Heart right ventricle (tissue), 16 donors: ENCODE measurements at regions not wholly inside any gene's neighbourhood (a gene's known extent, or its start where the extent isn't known, plus 50 kb on each side); places are given as distances from the start of the nearest gene placed in this dataset.
"Not testable (repeated sequence)": the region's sequence is repeated elsewhere in the genome, so short reads cannot be mapped to it uniquely, and the experiment has no call there.

Experiments used
- ATAC-seq, 8 donors: fragments of 200-7000 bp; cut with Tn5 transposase; one replicate each; pipeline ENCODE4 v1.9.1; 2020; ENCODE audit warnings: mild to moderate bottlenecking in 8 of 8, moderate library complexity in 8 of 8, moderate number of reproducible peaks in 1 of 8
- DNase-seq, 2 donors: peaks; one replicate each; pipeline ENCODE4 v3.0.0-alpha.2; 2020
- H3K27ac ChIP-seq, 10 donors: fragments of 200-600 bp; sonication (generic) in 2 of 10; one replicate each; pipeline versions ENCODE4 v1.5.0 to v1.8.0; 2020 to 2022; ENCODE audit warnings: mild to moderate bottlenecking in 3 of 10
- H3K27me3 ChIP-seq, 7 donors: fragments of 200-600 bp; one replicate each; pipeline ENCODE4 v1.8.0; 2021 to 2022; ENCODE audit warnings: mild to moderate bottlenecking in 2 of 7
- H3K36me3 ChIP-seq, 9 donors: fragments of 200-600 bp; sonication (generic) in 1 of 9; one replicate each; pipeline versions ENCODE4 v1.5.0 to v1.8.0; 2020 to 2022; ENCODE audit warnings: mild to moderate bottlenecking in 2 of 9
- H3K4me1 ChIP-seq, 9 donors: fragments of 200-600 bp; sonication (generic) in 1 of 9; one replicate each; pipeline versions ENCODE4 v1.5.0 to v1.8.0; 2020 to 2022; ENCODE audit warnings: mild to moderate bottlenecking in 4 of 9
- H3K4me3 ChIP-seq, 10 donors: fragments of 200-600 bp; sonication (generic) in 2 of 10; one replicate each; pipeline versions ENCODE4 v1.5.0 to v1.8.0; 2020 to 2022; ENCODE audit warnings: mild to moderate bottlenecking in 7 of 10, moderate library complexity in 2 of 10
- H3K9me3 ChIP-seq, 11 donors: fragments of 200-600 bp in 10 of 11; sonication (generic) in 2 of 11; one replicate each; pipeline versions ENCODE4 v1.5.0 to v1.8.0; 2013 to 2022; ENCODE audit warnings: mild to moderate bottlenecking in 2 of 11, control low read depth in 1 of 11, moderate library complexity in 1 of 11
- CTCF ChIP-seq, 9 donors: fragments of 200-600 bp; sonication (generic) in 2 of 9; IDR thresholded peaks; one replicate each; pipeline versions ENCODE4 v1.5.0 to v1.8.0; 2021 to 2022; ENCODE audit warnings: antibody characterized with exemption in 9 of 9, mild to moderate bottlenecking in 5 of 9, moderate library complexity in 1 of 9
- WGBS, 2 donors: extraction: QIAGEN DNeasy Blood & Tissue Kit; methylation state at CpG; one replicate each; pipeline ENCODE4 v1.1.7; 2013; ENCODE audit warnings: inconsistent platforms in 1 of 2; 5-methylcytosine and 5-hydroxymethylcytosine counted together
- intact Hi-C, 10 donors: fragments of 100-400 bp; cut with DNase I; formaldehyde crosslinking; loops; one replicate each; pipeline versions ENCODE4 v1.11.1 to v1.14.2; 2022
- donor health status: Arrhythmogenic right ventricular cardiomyopathy.
- donor health status: ischemic (EF 13 %, LVEDD 7.1; RV severe dilation, severe dysfunction).
- donor health status: healthy with polysubstance abuse.
- donor health status: DM: no; HTN: yes; CAD: no.
- donor health status: DM: no; HTN: no; CAD: no.
- donor health status: ischemic (EF 25% LVEDD 6.9; RV normal size, moderate dysfunction).
- donor health status: ischemic (EF 25% LVEDD 5.7; RV mildly dilated, moderate dysfunction).
- donor health status: healthy.
- donor health status: DM: yes; HTN: yes; CAD: no.
- donor health status: Ischemic cardiomyopathy.
- donor health status: ischemic (EF 35%, LVEDD 5.7; RV mildly dilated, moderate dysfunction).
- donor health status: nonischemic (EF 11% LVEDD 7.7; RV severe dilation, severe dysfunction).
- donor health status: DM: yes; HTN: yes; CAD: no.
- donor health status: PGD.
- donor health status: ischemic (EF 29% LVEDD 5.4; RV normal size, mild dysfunction).
- donor health status: nonischemic (EF 23%, LVEDD 6.1; RV moderate dilation, normal function).

GRCh38 chr2:167570370-167570769 lies 677.0 kb downstream of the STK39 start:
- intact Hi-C loops = no loop called here

GRCh38 chr2:167563885-167564619 lies 675.8 kb downstream of the XIRP2 start:
- H3K27me3 ChIP-seq, DNase-seq, H3K4me3 ChIP-seq, intact Hi-C loops, H3K27ac ChIP-seq, ATAC-seq, H3K36me3 ChIP-seq, H3K4me1 ChIP-seq: not testable (repeated sequence)
- 93% methylated on average over 26 to 60 of the region's 66 CpGs for WGBS, 2 donors
- peaks cover 0 to 11% (median 0%) of the 10 kb centered on the region in 11 donors for H3K9me3 ChIP-seq

More at GRCh38 chr2:167570370-167570769, 677.0 kb downstream of the STK39 start:
- Histone ChIP-seq H3K4me1 (no peaks in the 10 kb centered on the region), H3K9me3 (no peaks in the 10 kb centered on the region), H3K27me3 (peaks cover 0 to 3% (median 0%) of the 10 kb centered on the region in 7 donors), H3K27ac (no peak overlapping the region), H3K4me3 (no peak overlapping the region), H3K36me3 (no peaks in the 10 kb centered on the region)
- ATAC-seq = no peak
- no peak for TF ChIP-seq CTCF (IDR thresholded peaks at IDR 0.05)
- 95 to 97% methylated on average over 3 of the region's 3 CpGs for WGBS, 2 donors
- DNase-seq = no peak

- DNase-seq, H3K4me1 ChIP-seq, H3K9me3 ChIP-seq, intact Hi-C loops, H3K27ac ChIP-seq, H3K4me3 ChIP-seq, H3K27me3 ChIP-seq, H3K36me3 ChIP-seq, ATAC-seq: not testable (repeated sequence)
- WGBS, 2 donors = 94% methylated on average over 18 to 20 of the region's 20 CpGs
Observed at GRCh38 chr2:167558272-167558991, 670.2 kb downstream of the XIRP2 start.

GRCh38 chr2:167555098-167555720 lies 666.9 kb downstream of the XIRP2 start:
- WGBS, 2 donors = 81 to 85% methylated on average over 2 of the region's 2 CpGs
- Histone ChIP-seq H3K27ac (no peak overlapping the region), H3K4me3 (no peak overlapping the region), H3K4me1 (no peaks in the 10 kb centered on the region), H3K9me3 (peaks cover 0 to 7% (median 0%) of the 10 kb centered on the region in 11 donors), H3K36me3 (no peaks in the 10 kb centered on the region), H3K27me3 (no peaks in the 10 kb centered on the region)
- no peak for ATAC-seq
- intact Hi-C loops = no loop called here
- no peak for TF ChIP-seq CTCF (IDR thresholded peaks at IDR 0.05)
- no peak for DNase-seq

- Histone ChIP-seq H3K4me3 (no peak overlapping the region), H3K27me3 (no peaks in the 10 kb centered on the region), H3K27ac (no peak overlapping the region), H3K9me3 (peaks cover 0 to 7% (median 0%) of the 10 kb centered on the region in 11 donors), H3K4me1 (no peaks in the 10 kb centered on the region), H3K36me3 (no peaks in the 10 kb centered on the region)
- DNase-seq = no peak
- ATAC-seq = no peak
- intact Hi-C loops = no loop called here
- 92 to 95% methylated on average over 2 of the region's 2 CpGs for WGBS, 2 donors
- no peak for TF ChIP-seq CTCF (IDR thresholded peaks at IDR 0.05)
Observed at GRCh38 chr2:167553635-167554034, 665.4 kb downstream of the XIRP2 start.
